Hepatocyte (in vitro differentiated cells): ENCODE measurements at regions not wholly inside any gene's neighbourhood (a gene's known extent, or its start where the extent isn't known, plus 50 kb on each side); places are given as distances from the start of the nearest gene placed in this dataset.

Source experiments
- EZH2 ChIP-seq: fragments of 200-600 bp; sonication (generic); IDR thresholded peaks from 2 replicates; pipeline ENCODE4 v1.6.1; 2016; ENCODE audit warnings: antibody characterized with exemption, mild to moderate bottlenecking, borderline replicate concordance
- EZH2phosphoT487 ChIP-seq: fragments of 200-600 bp; sonication (generic); IDR thresholded peaks from one replicate; pipeline ENCODE4 v1.6.1; 2018; ENCODE audit warnings: antibody characterized with exemption, mild to moderate bottlenecking, low read depth, moderate library complexity; ENCODE audit not compliant: unreplicated experiment, severe bottlenecking
- TF ChIP-seq, protein P1 (sequence below): fragments of 200-600 bp; sonication (generic); IDR thresholded peaks from 2 replicates; pipeline ENCODE4 v1.5.1; 2016; ENCODE audit warnings: antibody characterized with exemption, mild to moderate bottlenecking; ENCODE audit not compliant: poor library complexity

DNA sequence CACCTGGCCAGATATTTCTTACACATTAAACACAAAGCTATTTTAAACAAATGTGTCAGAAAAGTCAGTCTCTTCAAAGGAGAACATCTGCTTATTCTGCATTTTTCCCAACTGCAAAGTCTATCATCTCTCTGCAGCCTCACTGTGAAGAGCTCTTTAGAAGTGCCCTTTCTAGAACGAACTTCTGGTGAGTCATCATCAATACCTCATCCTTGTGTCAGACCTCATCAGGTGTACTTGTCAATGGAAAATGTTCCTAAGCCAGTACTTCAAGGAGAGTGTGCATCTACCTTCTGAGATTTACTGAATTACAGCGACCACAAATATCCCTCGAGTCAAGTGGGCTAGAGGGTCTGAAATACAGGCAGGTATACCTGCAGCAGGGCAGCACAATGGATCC is 457.3 kb downstream of the LRIG3 start:
- TF ChIP-seq, protein P1, sequence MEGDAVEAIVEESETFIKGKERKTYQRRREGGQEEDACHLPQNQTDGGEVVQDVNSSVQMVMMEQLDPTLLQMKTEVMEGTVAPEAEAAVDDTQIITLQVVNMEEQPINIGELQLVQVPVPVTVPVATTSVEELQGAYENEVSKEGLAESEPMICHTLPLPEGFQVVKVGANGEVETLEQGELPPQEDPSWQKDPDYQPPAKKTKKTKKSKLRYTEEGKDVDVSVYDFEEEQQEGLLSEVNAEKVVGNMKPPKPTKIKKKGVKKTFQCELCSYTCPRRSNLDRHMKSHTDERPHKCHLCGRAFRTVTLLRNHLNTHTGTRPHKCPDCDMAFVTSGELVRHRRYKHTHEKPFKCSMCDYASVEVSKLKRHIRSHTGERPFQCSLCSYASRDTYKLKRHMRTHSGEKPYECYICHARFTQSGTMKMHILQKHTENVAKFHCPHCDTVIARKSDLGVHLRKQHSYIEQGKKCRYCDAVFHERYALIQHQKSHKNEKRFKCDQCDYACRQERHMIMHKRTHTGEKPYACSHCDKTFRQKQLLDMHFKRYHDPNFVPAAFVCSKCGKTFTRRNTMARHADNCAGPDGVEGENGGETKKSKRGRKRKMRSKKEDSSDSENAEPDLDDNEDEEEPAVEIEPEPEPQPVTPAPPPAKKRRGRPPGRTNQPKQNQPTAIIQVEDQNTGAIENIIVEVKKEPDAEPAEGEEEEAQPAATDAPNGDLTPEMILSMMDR, result no peak
- no peak for TF ChIP-seq EZH2phosphoT487
- TF ChIP-seq EZH2, result no peak
